GM21528 (cell line): ENCODE measurements at regions not wholly inside any gene's neighbourhood (a gene's known extent, or its start where the extent isn't known, plus 50 kb on each side); places are given as distances from the start of the nearest gene placed in this dataset.
"Not testable (repeated sequence)": the region's sequence is repeated elsewhere in the genome, so short reads cannot be mapped to it uniquely, and the experiment has no call there.

Experiments used
- ATAC-seq: cut with Tn5 transposase; IDR thresholded peaks from one replicate; pipeline ENCODE4 v1.9.1; 2021; ENCODE audit warnings: mild to moderate bottlenecking, moderate library complexity; ENCODE audit not compliant: unreplicated experiment, low FRiP score

- no peak for ATAC-seq
Observed at GRCh38 chr5:85357309-85357708, 972.6 kb upstream of the EDIL3 start.

- no peak for ATAC-seq
Observed at GRCh38 chr5:85375525-85375924, 990.8 kb upstream of the EDIL3 start.

GRCh38 chr5:85388770-85389169 is 1004.1 kb upstream of the EDIL3 start:
- ATAC-seq = no peak

GRCh38 chr5:85392309-85392708 is 1007.6 kb upstream of the EDIL3 start:
- ATAC-seq = not testable (repeated sequence)

- ATAC-seq = no peak
Observed at GRCh38 chr5:85395526-85395925, 1010.8 kb upstream of the EDIL3 start.

- no peak for ATAC-seq
Observed at GRCh38 chr5:85397451-85397850, 1012.8 kb upstream of the EDIL3 start.

GRCh38 chr5:85428426-85428934 is 1043.8 kb upstream of the EDIL3 start:
- ATAC-seq = no peak

- not testable (repeated sequence) for ATAC-seq
Observed at GRCh38 chr5:85431726-85432125, 1047.0 kb upstream of the EDIL3 start.

- ATAC-seq = no peak
Observed at GRCh38 chr5:85441156-85441555, 1056.5 kb upstream of the EDIL3 start.

GRCh38 chr5:85441853-85442252 is 1057.2 kb upstream of the EDIL3 start:
- no peak for ATAC-seq

GRCh38 chr5:85452322-85453025 is 1067.8 kb upstream of the EDIL3 start:
- no peak for ATAC-seq

- no peak for ATAC-seq
Observed at GRCh38 chr5:85453026-85453349, 1068.3 kb upstream of the EDIL3 start.

- ATAC-seq = no peak
Observed at GRCh38 chr5:85458319-85458718, 1073.6 kb upstream of the EDIL3 start.

- ATAC-seq = no peak
Observed at GRCh38 chr5:85462957-85463356, 1078.3 kb upstream of the EDIL3 start.

GRCh38 chr5:85466423-85466822 is 1081.7 kb upstream of the EDIL3 start:
- ATAC-seq = no peak

- no peak for ATAC-seq
Observed at GRCh38 chr5:85472749-85473148, 1088.1 kb upstream of the EDIL3 start.

GRCh38 chr5:85475151-85475550 is 1090.5 kb upstream of the EDIL3 start:
- ATAC-seq = not testable (repeated sequence)

GRCh38 chr5:85476617-85477016 is 1091.9 kb upstream of the EDIL3 start:
- no peak for ATAC-seq

GRCh38 chr5:85479849-85480248 is 1095.2 kb upstream of the EDIL3 start:
- ATAC-seq = no peak

- no peak for ATAC-seq
Observed at GRCh38 chr5:85484982-85485574, 1100.4 kb upstream of the EDIL3 start.

- no peak for ATAC-seq
Observed at GRCh38 chr5:85488295-85488694, 1103.6 kb upstream of the EDIL3 start.

GRCh38 chr5:85500869-85501268 is 1116.2 kb upstream of the EDIL3 start:
- no peak for ATAC-seq
